ENCODE measurements at regions not wholly inside any gene's neighbourhood (a gene's known extent, or its start where the extent isn't known, plus 50 kb on each side); places are given as distances from the start of the nearest gene placed in this dataset.
"Not testable (repeated sequence)": the region's sequence is repeated elsewhere in the genome, so short reads cannot be mapped to it uniquely, and the experiment has no call there.

GRCh38 chr10:51014680-51015389 is 59.5 kb upstream of the PRKG1 start:
- intact Hi-C loops (cut with micrococcal nuclease; ENCODE audit: unreplicated experiment) (loop anchor here (5.0 kb wide), 2 partner anchors 62 to 947 kb away; no protein-coding TSS in a partner anchor), in situ Hi-C loops (cut with HindIII; ENCODE audit: extremely low pct_ligation_motif_present, low pct_unique_long_range_greater_than_20kb) (loop anchor here (25.0 kb wide), 1 partner anchor 1197 kb away; no protein-coding TSS in a partner anchor)
- BruUV-seq (replicated peaks) = no TSS peak
- TF ChIP-seq ZNF280D (CRISPR knock-in tag; IDR thresholded peaks at IDR 0.05) = no peak
- no peak for TF ChIP-seq AHR (CRISPR knock-in tag; IDR thresholded peaks at IDR 0.05)
- TF ChIP-seq ZNF34 (CRISPR knock-in tag; IDR thresholded peaks at IDR 0.05; ENCODE audit: borderline replicate concordance) = no peak
- no peak for DNase-seq (ENCODE audit: low spot score)
- no peak overlapping the region for H3K4me2 ChIP-seq (ENCODE audit: low read depth, low read length)
- POLR2A ChIA-PET = no interaction called here
- no peaks in the 10 kb centered on the region; a peak in 1 of 5 replicates for H3K27me3 ChIP-seq (ENCODE audit: control insufficient read depth in 1 of 2, insufficient read depth in 2 of 2, low read length in 2 of 2)
- no peaks in the 10 kb centered on the region for H3K36me3 ChIP-seq (replicated peaks in 1 of 2; ENCODE audit: control insufficient read depth in 1 of 2, insufficient read depth in 2 of 2, low read length in 2 of 2)
- no peaks in the 10 kb centered on the region for H4K20me1 ChIP-seq (ENCODE audit: insufficient read depth, low read length)
- CTCF ChIA-PET (ENCODE audit: low intra/inter-chr PET ratio, low total read pairs) = no interaction called here
- no peaks in the 10 kb centered on the region for H3K79me2 ChIP-seq (ENCODE audit: insufficient read depth, low read length)
- H3K27ac ChIP-seq (ENCODE audit: extremely low read length, insufficient read depth, low read length) = no peak overlapping the region
- H3K4me3 ChIP-seq (replicated peaks in 1 of 3; ENCODE audit: insufficient read depth in 1 of 3, low read depth in 2 of 3, low read length in 3 of 3) = no peak overlapping the region
- no peak for FAIRE-seq
- H3K9me3 ChIP-seq (ENCODE audit: low read length) = no peaks in the 10 kb centered on the region
- no peak overlapping the region for H3K9ac ChIP-seq (ENCODE audit: insufficient read depth, low read depth, low read length)
- ATAC-seq = no peak
- 2% methylated on average over 4 of the region's 4 CpGs for WGBS (ENCODE audit: low lambda C conversion rate)
- H2AFZ ChIP-seq (ENCODE audit: low read length) = no peak overlapping the region
- no peaks in the 10 kb centered on the region for H3K4me1 ChIP-seq (ENCODE audit: insufficient read depth, low read length)

- H4K20me1 ChIP-seq (ENCODE audit: insufficient read depth, low read length); H3K79me2 ChIP-seq (ENCODE audit: insufficient read depth, low read length); H3K27me3 ChIP-seq (ENCODE audit: control insufficient read depth in 1 of 2, insufficient read depth in 2 of 2, low read length in 2 of 2); CTCF ChIA-PET (ENCODE audit: low intra/inter-chr PET ratio, low total read pairs); H3K4me3 ChIP-seq (replicated peaks in 1 of 3; ENCODE audit: insufficient read depth in 1 of 3, low read depth in 2 of 3, low read length in 3 of 3); H3K9ac ChIP-seq (ENCODE audit: insufficient read depth, low read depth, low read length); BruUV-seq (replicated peaks); intact Hi-C loops (cut with micrococcal nuclease; ENCODE audit: unreplicated experiment); H3K9me3 ChIP-seq (ENCODE audit: low read length); POLR2A ChIA-PET; FAIRE-seq; H2AFZ ChIP-seq (ENCODE audit: low read length); H3K4me1 ChIP-seq (ENCODE audit: insufficient read depth, low read length); H3K27ac ChIP-seq (ENCODE audit: extremely low read length, insufficient read depth, low read length); H3K36me3 ChIP-seq (replicated peaks in 1 of 2; ENCODE audit: control insufficient read depth in 1 of 2, insufficient read depth in 2 of 2, low read length in 2 of 2); ATAC-seq; DNase-seq (ENCODE audit: low spot score); H3K4me2 ChIP-seq (ENCODE audit: low read depth, low read length): not testable (repeated sequence)
- in situ Hi-C loops (cut with HindIII; ENCODE audit: extremely low pct_ligation_motif_present, low pct_unique_long_range_greater_than_20kb) = loop anchor here (25.0 kb wide), 1 partner anchor 1197 kb away; no protein-coding TSS in a partner anchor
Measured at GRCh38 chr10:51015390-51015754, 58.9 kb upstream of the PRKG1 start.
